CD4-positive, alpha-beta T cell treated with Interleukin-17A for 4 hours (primary cell): ENCODE measurements at regions not wholly inside any gene's neighbourhood (a gene's known extent, or its start where the extent isn't known, plus 50 kb on each side); places are given as distances from the start of the nearest gene placed in this dataset.
"Not testable (repeated sequence)": the region's sequence is repeated elsewhere in the genome, so short reads cannot be mapped to it uniquely, and the experiment has no call there.

Source experiments
- DNase-seq: peaks from one replicate; pipeline ENCODE4 v3.0.0-alpha.2; 2020; ENCODE audit warnings: mixed read lengths

DNA sequence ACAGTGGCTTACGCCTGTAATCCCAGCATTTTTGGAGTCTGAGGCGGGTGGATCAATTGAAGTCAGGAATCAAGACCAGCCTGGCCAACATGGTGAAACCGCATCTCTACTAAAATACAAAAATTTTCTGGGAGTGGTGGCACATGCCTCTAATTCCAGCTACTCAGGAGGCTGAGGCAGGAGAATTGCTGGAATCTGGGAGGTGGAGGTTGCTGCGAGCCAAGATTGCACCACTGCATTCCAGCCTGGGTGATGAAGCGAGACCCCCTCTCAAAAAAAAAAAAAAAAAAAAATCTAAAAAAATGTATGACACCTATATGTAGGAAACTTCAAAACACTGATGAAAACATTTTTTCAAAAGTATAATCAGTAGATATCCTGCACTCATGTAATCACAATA lies 242.7 kb upstream of the CHORDC1 start:
- no peak for DNase-seq

DNA sequence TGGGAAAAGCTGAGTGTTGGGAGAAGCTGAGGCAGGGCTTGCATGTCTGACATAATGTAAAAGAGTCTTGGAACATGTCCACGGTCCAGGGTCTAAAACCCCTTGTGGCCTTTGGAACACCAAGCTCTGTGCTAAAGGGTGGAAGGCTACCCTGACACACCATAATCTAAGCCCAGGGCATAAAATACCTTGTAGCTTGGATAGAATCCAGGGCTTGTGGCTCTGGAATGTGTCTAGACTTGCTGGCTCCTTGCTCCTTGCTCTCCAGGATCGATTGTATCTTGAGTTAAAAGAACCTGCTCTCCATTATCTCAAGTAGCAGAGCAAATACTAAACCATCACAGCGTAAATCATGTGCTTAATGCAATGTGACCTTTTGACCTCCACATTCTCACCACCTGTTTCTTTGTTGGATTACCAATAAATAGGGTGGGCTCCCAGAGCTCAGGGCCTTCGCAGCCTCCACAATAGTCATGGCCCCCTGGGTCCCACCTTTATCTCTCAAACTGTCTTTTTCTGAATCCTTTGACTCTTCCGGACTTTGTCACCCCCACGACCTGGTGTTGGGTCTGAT lies 232.6 kb upstream of the CHORDC1 start:
- DNase-seq, result not testable (repeated sequence)

DNA sequence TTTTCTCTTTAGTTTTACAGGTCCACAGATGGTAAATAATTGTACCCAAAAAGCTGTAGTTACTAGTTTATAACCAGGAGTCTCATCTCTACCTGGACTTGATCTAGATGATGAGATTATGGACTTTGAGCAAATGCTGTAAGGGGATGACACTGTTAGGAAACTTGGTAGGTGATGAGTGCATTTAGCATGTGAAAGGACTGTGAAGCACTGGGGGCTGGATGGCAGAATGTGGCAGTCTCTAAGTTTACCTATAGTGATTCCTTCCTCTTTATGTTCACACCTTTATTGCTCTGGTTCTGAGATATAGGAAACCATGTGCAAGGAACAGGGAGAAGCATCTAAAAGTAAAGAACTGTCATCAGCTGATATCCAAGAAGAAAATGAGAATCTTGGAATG lies 230.7 kb upstream of the CHORDC1 start:
- DNase-seq, result no peak

DNA sequence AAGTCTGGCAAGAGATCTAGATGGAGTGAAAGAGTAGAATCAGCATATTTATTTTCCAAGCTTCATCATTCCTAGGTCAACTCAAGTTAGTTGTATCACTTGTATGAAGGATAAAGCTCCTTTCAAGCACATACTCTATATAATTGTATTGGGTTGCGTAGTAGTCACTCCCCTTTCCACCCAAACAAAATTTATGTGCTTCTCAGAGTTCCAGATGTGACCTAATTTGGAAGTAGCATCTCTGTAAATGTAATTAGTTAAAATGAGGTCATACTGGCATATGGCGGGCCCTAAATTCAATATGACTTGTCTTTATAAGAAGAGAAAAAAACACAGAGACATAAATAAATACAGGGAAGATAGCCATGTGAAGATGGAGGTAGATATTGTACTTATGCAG lies 226.8 kb upstream of the CHORDC1 start:
- DNase-seq, result no peak

DNA sequence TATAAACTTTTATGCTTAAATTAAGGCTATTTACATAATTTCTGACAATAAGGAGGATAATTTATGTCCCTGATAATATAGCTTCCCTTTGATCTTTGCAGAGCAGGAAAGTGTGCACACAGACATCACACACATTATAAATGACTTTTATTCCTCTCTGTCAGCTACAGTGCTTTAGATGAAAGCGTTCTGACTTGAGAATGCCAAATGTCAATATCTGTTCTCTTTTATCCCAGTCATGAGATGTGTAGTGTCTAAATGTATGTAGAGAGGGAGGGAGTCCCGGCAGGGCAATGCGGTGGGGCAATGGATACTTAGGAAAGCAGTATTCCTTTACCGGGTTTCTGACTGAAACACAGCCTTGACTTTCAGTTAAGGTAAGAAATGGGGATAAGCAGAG lies 225.4 kb upstream of the CHORDC1 start:
- no peak for DNase-seq

DNA sequence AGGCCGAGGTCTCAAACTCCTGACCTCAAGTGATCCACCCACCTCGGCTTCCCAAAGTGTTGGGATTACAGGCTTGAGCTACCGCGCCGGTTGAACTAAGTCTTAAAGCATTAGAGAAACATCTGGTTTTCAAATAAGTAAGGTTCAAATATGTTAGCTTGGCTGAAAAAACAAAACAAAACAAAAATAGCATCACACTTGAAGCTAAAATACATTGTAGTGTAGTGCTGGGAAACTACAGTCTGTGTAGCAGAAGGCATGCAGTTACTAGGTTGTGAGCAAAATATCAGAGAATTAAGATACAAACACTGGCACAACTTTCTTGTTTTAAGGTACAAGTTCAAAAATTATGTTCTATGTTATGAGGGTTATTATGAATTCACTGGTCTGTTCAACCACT lies 224.8 kb upstream of the CHORDC1 start:
- DNase-seq, result no peak

DNA sequence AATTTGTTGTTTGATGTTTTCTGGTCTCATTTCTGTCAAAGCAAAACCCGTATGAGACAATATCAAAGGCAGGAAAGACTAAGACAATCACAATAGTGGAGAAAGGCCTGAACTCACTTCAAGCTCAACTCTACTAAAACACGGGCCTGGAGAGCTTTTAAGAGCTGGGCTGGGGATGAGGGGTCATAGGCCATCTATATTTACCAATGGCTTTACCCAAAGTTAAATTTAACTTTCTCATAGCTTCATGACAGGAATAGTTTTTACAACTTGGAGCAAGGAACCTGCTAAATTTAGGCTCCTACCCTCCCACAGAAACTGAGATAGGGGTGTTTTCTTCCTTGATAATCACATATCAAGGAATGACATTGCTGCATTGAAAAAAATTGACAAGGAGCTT lies 223.4 kb upstream of the CHORDC1 start:
- DNase-seq, result no peak

DNA sequence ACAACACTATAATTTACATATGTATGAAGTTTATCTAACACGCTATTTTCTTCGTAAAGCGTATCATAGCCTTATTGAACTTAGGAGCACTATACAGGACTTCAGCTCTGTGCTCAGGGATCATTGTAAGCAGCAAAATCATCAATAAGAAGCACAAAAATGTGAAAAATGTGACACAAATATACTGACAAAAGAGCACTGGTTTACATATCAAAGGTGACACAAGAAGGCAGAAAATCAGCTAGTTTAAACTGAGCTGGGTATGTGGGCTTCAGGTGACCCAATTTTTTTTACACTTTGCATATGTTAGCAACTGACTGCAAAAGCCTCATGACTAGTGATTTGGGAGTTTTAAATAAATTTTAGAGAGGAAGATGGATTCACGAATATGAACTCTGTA lies 215.2 kb upstream of the CHORDC1 start:
- DNase-seq, result no peak

DNA sequence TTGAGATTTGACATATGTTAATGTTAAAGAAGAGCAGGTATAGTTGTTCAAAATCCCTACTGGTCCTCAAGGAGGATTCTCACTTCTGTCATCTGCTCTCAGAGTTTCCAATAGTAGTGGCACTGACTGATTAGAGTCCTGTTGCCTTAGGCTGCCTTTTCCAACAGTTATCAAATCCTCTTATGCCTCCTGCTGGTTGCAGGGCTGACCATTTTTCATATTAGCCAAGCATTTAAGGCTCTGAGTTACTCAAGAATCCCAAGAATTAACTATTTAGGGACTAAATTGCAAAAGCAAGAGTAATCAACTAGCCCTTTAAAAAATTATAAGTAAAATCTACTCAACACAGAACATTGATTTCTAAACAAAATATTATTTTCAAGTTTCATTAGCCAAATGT lies 212.0 kb upstream of the CHORDC1 start:
- no peak for DNase-seq

DNA sequence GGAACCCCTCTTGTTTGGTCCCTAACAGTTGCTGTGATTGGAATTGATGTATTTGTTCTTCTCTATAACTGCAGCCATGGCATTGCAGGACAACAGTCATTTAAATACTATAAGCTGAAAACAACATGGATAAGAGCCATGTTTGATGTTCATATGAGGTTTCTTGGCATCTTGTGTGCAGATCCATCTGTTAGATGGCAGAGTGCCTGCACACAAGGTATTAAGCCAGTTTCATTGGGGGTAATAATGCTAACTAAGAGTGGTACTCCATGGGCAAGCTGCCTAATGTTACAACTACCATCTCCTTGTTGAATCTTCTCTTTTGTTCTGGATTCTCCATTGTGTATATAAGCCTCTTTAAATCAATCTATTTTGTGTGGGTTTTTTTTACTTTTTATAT lies 206.0 kb upstream of the CHORDC1 start:
- no peak for DNase-seq

DNA sequence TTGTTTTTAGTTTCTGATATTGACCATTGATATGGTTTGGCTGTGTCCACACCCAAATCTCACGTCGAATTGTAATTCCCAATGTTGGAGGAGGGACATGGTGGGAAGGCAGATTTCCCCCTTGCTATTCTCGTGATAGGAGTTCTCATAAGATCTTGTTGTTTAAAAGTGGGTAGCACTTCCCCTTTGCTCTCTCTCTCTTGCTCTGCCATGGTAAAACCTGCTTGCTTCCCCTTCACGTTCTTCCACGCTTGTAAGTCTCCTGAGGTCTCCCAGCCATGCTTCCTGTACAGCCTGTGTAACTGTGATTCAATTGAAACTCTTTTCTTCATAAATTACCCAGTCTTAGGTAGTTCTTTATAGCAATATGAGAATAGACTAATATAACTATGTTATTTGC lies 203.6 kb upstream of the CHORDC1 start:
- DNase-seq, result no peak

DNA sequence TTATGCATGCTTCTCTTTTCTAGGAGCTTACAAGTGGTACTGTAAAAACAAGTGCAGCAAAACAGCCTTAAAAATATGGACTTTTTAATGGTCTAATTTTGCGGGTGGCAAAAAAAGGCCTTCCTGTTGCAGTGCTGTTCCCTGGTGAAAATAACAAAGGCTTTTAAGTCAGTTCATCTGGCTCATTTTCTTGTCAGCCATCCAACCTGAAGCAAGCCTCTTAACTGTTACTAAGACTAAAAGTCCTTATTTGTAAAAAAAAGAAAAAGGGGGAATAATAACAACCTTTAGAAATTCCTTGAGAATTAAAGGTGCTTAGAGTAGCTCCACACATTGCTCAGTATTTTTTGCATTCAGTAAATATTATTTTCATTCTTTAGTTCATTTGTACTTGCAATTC lies 200.5 kb upstream of the CHORDC1 start:
- no peak for DNase-seq

DNA sequence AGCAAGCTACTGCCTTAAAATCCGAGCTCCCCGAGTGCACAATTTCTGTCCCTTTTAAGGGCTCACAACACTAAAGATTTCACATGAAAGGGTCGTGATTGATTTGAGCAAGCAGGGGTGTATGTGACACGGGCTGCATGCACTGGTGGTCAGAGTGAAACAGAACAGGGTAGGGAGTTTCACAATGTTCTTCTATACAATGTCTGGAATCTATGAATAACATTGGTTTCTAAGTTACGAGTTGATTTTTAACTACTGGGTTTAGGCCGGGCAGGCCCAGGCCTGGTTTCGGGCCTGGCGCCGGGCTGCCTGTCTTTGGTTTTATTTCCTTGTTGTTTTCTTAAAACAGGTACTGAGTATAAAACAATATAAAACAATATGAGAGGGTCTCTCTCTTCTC lies 199.9 kb upstream of the CHORDC1 start:
- DNase-seq, result not testable (repeated sequence)

DNA sequence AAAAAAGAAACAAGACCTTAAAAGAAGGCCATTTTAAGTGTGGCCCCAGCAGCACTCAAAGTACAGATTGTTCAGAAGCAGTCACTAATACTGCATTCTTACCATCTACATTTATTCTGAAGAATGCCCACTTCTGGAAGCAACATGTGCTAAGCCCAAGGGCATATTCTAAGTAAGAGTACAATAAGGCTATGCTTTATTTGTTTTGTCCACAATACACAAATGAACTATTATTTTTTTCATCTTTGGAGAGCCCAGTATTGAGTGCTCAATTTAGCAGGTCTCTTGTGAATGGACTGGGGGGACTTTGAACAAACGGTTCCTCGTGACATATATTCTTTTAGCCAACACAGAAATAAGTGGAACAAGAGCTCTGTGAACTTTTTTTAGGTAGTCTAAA lies 191.4 kb upstream of the CHORDC1 start:
- no peak for DNase-seq

DNA sequence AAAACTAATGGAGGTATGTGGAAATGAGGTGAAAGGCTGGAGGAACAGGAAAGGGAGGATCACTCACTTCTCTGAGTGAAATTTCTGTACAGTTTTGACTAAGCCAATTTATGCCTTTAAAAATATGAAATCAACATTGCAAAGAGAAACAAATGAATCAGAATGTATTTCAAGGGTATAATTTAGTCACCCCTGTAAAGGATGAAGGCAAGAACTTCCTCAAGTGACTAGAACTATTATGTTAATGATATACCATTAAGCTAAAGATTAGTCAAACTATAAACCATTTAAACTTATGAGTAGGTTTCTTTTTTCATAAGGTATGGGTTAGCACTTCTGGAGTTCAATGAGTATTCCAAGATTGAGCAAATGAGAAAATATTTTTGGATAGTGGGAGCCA lies 184.5 kb upstream of the CHORDC1 start:
- DNase-seq, result no peak

DNA sequence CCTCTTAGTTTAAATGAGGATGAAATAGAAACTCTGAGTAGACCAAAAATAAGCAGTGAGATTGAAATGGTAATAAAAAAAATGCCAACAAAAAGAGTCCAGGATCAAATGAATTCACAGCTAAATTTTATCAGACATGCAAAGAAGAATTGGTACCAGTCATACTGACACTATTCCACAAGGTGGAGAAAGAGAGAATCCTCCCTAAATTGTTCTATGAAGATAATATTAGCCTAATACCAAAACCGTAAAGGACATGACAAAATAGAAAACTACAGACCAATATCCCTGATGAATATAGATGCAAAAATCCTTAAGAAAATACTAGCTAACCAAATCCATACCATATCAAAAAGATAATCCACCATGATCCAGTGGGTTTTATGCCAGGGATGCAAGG lies 169.8 kb upstream of the CHORDC1 start:
- DNase-seq, result no peak

DNA sequence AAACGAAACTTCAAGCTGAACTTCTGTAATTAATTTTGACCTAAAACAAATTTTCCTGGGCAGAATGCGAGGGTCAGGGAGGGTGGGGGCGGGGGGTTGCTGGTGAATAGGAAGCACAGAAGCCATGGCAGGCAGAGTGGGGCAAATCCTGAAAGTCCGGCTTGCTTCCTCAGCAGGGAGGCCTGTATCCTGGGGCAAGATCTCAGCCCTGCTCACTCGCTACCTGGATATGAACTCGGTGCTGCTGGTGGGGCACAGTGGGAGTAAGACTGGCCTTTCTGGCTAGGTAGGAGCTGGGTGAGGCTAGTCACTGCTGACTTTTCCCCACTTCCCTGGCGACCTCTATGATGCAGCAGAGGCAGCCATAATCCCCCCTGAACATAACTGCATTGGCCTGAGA lies 168.9 kb upstream of the CHORDC1 start:
- no peak for DNase-seq

DNA sequence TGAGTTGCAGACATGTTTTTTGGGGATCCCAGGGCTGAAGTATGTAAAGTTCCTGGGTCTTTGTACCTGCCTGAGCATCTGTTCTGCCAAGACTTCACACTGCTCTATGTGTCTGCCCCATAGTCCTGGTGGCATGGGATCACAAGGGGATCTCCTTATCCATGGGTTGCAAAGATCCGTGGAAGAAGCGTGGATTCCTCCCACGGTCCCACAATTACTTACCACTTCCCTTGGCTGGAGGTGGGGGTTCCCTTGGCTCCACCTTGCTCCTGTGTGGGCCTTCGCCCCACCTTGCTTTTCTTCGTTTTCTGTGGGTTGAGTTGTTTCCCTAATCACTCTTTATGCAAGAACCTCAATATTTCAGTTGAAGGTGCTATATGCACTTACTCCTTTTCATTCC lies 157.4 kb upstream of the CHORDC1 start:
- no peak for DNase-seq

DNA sequence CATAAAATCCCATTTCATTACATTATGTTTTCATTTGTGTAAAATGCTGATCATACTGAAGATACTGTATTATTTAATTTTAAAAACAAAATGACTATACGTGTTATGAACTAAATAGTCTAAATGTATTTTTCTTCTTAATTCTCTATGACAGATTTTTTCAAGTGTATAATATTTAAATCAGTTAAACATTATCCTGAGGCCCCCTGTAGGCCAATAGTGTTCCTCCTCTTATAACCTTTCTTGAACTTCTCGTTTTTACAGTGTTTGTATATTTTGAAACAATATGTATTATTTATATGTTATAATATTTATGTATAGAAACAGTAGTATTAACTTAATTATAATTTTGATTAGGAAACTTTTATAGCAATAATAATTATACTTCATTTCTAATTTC lies 151.1 kb upstream of the CHORDC1 start:
- no peak for DNase-seq

DNA sequence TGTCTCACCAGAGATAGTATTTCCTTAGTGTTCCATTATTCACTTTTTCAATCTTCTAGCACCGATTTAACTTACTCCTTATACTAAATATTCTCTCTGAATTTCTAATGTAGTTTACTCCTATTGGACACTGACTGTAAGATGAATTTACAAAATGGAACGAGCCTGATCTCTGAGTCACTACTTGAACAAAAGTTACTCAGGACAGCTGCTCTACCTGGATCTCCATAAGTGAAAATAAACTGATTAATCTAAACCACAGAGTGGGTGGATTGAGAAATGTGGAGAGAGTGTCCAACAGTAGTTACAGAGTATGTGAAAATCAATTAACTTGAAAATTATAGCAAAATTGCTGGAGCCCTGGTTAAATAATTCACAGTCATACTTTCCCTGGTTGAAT lies 141.7 kb upstream of the CHORDC1 start:
- no peak for DNase-seq

DNA sequence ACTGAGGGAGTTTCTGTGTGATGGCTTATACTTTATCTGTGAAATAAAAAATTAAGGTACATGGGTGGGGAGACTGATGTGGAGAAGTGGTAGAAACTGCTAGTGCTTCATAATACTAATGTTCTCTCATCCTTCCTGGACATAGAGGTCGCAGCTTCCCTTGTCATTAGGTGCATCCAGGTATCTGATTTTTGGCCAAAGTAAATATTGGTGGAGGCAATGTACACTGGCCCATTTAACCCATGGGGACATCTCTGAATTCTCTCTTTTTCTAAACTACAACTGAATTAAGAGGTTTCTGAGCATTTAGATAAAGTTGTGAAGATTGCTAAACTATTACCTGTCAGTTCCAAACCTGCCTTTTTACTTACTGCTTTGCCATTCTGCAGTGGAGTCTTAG lies 140.9 kb upstream of the CHORDC1 start:
- DNase-seq, result no peak

DNA sequence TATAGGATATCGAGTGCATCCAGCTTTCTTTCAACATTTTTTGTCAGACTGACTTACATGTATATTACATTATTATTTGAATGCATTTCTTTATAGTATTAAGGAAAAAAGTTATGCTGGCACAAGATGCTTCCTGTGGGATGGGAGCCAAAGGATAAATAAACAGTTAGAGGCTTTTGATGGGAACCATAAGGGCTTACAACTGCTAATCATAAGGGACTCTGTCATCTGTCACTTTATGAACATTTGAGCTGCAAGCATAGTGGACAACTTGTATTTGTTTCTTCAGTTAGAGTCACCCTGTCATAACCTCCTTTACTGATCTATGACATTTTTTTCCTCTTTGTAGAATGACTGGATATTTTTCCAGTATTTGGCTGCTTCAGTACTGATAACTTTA lies 132.4 kb upstream of the CHORDC1 start:
- DNase-seq, result no peak

DNA sequence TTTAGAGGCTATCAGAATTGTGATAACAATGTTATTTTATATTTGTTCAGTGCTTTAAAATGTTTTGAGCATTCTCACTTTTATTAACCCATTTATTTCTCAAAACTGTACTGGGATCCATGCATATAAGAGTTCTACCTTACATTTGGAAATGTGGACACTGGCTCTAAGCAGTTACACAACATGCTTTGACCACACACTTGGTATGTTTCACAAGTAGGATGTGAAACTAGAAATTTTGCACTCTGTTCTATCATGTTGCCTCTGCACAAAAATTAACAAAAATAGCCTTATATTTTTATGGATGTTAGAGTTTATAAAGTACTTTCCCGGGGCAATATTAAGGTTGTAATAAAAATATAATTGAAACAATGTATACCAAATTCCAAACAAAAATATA lies 126.9 kb upstream of the CHORDC1 start:
- no peak for DNase-seq

DNA sequence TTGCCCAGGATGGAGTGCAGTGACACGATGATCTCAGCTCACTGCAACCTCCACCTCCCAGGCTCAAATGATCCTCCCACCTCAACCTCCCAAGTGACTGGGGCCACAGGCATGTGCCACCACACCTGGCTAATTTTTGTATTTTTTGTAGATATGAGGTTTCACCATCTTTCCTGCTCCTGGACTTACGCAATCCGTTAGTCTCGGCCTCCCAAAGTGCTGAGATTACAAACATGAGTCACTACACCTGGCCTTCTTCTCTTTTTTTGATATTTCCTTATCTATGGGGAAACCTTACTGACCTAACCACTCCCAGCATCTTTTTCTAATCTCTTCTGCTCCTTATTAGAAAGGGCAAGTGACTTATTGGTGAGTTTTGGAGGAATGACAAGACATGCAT lies 121.7 kb upstream of the CHORDC1 start:
- DNase-seq, result no peak

DNA sequence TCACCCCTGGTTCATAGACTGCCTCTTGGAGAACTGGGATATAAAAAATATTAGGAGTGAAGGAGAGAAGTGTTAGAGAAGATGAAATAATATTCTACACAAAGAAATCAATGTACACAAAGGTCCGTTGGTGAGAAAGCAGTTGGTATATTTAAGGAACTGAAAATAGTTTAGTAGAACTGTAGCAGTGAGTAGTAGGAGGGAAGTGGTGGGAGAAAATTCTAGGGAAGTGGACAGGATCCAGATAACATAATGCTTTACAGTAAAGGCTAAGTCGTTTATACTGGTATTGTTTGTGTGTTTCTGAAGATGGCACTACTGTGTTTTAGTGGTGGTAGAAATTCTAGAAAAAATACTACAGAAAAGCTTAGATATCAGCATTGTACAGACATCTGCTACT lies 120.8 kb upstream of the CHORDC1 start:
- DNase-seq, result no peak

DNA sequence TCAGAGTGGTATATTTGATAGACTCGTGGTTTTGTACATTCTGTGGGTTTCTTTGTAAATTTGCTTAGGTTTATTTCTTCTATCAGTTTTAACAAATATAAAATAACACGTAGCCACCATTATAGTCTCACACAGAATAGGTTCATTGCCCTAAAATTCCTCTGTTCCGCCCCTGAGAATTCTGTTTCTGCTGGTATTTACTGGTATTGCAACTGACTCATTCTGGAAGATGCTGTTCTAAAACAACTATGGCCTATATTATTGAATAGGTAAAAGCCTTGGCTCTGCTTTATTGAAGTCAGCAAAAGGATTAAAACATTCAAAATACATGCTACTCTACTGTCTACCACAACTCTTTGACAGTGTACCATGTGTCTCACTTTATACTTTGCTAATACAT lies 119.1 kb upstream of the CHORDC1 start:
- no peak for DNase-seq
